GM19438 (cell line): ENCODE measurements at regions not wholly inside any gene's neighbourhood (a gene's known extent, or its start where the extent isn't known, plus 50 kb on each side); places are given as distances from the start of the nearest gene placed in this dataset.
"Not testable (repeated sequence)": the region's sequence is repeated elsewhere in the genome, so short reads cannot be mapped to it uniquely, and the experiment has no call there.

Experiments
- ATAC-seq: cut with Tn5 transposase; IDR thresholded peaks from one replicate; pipeline ENCODE4 v1.9.1; 2021; ENCODE audit warnings: low read depth; ENCODE audit not compliant: unreplicated experiment

- no peak for ATAC-seq
These were observed 61.1 kb upstream of the SEM1 start for GRCh38 chr7:96770758-96771157.

GRCh38 chr7:96772139-96772694 is 62.6 kb upstream of the SEM1 start:
- ATAC-seq = no peak

GRCh38 chr7:96773483-96773882 is 63.8 kb upstream of the SEM1 start:
- no peak for ATAC-seq

- ATAC-seq = no peak
These were observed 64.7 kb upstream of the SEM1 start for GRCh38 chr7:96774358-96774757.

- no peak for ATAC-seq
These were observed 65.4 kb upstream of the SEM1 start for GRCh38 chr7:96775046-96775445.

- ATAC-seq = no peak
These were observed 68.6 kb upstream of the SEM1 start for GRCh38 chr7:96778263-96778662.

GRCh38 chr7:96781919-96782318 is 72.3 kb upstream of the SEM1 start:
- ATAC-seq = no peak

GRCh38 chr7:96782686-96783298 is 73.1 kb upstream of the SEM1 start:
- ATAC-seq = not testable (repeated sequence)

DNA sequence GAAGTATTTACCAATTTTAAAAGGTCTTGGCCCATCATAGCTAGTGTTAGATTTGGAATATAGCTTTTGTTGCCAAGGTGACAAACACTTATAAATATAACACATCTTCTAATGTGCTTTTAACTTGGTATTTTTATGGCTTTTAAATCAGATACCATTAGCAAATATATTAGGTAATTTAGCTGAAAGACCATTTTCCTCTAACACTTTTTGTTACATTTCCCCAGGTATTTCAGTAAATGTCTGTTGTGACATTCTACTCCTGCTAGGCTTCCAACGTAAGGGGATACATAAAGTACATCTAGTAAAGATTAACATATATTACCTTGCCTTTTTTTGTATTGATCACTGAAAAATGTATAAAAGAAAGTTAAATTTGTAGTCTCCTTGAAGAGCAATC is 75.0 kb upstream of the SEM1 start:
- no peak for ATAC-seq

- ATAC-seq = no peak
These were observed 76.8 kb upstream of the SEM1 start for GRCh38 chr7:96786261-96786997.

GRCh38 chr7:96786998-96787395 is 77.4 kb upstream of the SEM1 start:
- no peak for ATAC-seq

DNA sequence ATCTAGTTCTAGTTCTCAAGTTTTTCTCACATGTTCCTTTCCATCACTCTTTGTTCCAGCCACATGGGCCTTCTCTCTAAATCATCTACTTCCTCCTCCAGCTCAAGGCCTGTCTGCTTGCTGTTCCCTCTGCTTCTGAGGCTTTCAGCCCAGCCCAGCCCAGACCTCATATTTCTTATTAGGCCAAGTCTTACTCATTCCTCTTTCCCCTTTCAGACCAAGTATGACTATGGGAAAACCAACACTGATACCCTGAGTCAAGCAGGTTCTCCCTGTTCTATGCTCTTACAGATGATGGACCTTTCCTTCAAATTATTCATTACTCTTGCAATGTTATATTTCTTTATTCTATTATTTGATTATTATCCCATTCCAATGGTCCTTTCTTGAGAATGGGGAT is 80.3 kb upstream of the SEM1 start:
- no peak for ATAC-seq

GRCh38 chr7:96792115-96792514 is 82.5 kb upstream of the SEM1 start:
- ATAC-seq = no peak

- no peak for ATAC-seq
These were observed 84.4 kb upstream of the SEM1 start for GRCh38 chr7:96794063-96794462.

DNA sequence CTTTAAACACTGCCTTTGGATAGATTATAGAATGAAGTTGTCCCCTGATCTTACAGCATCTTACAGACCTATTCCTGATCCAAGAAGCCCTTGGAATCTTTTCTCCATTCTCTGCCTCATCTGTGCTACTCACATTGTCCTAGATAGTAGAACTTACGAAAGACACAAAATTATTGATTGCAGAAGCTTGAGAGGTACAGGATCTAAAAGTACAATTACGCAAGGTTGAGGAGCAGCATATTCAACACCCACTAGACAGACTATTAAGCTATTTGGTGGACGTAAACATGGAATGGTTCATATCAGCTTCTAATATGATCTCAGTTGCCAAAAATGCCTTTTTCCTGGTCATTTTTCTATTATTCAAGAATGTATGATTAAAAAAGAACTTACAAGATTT is 90.5 kb upstream of the SEM1 start:
- ATAC-seq = no peak

- ATAC-seq = no peak
These were observed 91.2 kb upstream of the SEM1 start for GRCh38 chr7:96800824-96801223.

- ATAC-seq = no peak
These were observed 109.6 kb upstream of the SEM1 start for GRCh38 chr7:96819111-96819700.

GRCh38 chr7:96821131-96821530 is 111.5 kb upstream of the SEM1 start:
- not testable (repeated sequence) for ATAC-seq

DNA sequence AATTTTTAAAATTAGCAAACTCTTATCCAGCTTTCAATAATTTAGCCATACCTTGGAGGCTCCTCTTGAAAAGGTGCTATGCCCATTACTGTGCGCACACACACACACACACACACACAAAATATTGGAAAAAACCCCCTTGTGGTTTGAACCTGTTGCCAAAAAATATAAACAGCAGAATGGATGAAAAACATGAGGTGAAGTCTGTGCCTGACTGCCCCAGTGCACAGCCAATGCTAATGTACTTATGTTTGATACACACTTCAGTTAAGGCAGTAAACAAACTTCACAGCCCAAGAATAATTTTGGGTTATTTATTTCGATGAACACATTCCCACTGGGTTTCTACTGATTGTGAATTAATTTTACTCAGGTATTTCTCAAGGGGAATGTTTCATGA is 113.2 kb upstream of the SEM1 start:
- ATAC-seq = no peak

DNA sequence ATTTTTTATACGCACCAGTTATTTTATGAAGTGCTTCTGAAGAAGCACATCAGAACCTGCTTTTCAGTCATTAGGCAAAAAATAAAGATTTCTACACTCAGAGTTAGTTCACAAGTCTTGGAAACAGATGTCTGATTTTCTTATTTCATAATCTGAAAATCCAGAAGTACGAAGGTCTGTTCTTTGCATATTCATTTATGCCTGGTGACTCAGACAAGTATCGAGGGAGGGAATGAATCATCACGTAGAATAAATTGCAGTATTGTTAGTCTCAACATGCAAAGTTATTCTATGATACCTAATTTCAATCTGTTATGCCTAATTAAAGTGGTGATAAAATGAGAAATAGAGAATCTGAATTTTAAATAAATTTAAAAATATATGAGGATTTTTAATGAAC is 113.6 kb upstream of the SEM1 start:
- no peak for ATAC-seq

DNA sequence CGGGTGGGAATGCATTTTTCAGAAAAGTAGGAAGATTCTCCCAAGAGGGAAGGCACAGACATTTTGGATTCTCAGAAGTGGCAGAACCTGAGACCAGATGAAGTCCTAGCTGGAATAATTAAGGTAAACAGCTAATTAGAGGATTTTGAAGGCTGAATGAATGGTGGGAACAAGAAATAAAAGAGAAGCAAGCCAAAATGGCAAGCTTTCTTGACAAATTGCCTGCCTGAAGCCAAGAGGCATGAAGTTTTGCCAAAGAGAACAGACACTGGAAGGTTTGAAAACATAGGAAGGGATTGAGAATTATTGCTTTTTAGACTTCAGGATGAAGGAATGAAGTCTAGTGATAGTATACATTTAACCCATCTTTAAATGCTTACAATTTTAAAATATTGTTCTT is 115.0 kb upstream of the SEM1 start:
- no peak for ATAC-seq

DNA sequence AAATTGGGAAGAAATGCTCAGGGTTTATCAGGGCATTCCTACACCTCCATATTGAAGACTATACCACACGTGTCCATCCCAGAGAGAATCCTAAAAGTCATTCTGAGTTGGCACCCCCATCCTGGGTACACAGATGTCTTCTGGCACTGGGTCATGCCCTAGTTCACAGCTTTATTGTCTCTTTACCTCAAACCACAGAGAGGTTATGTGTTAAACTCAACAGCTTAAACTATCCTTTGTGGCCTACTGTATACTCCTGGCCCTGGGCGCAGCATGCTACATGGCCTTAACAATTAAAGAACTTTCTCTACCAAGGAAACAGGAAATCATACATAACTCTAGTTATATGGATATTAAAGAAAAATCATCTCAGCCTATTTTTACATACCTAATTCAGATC is 115.6 kb upstream of the SEM1 start:
- ATAC-seq = no peak
